ENCODE measurements at regions not wholly inside any gene's neighbourhood (a gene's known extent, or its start where the extent isn't known, plus 50 kb on each side); places are given as distances from the start of the nearest gene placed in this dataset.

- no peak for DNase-seq
These were observed 119.5 kb downstream of the GYPC start for GRCh38 chr2:126775300-126775985.

DNA sequence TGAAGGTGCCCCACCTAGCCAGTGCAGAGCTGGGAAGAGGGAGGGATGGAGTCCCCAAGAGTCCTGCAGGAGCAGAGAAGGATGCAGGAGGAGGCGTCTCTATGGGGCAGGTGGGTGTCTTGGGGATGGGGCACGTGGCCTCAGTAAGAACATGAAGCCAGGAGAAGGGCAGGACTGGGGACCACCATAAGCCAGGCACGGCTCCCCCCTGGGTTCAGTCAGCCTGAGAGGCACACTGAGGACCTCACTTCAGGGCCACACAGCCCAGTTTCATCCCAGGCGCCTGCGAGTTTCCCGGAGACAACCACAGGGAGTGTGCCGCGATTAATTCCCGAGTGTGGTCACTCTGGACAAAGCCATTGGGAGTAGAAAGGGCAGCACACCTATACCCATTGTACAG is 120.3 kb downstream of the GYPC start:
- no peak for DNase-seq

DNA sequence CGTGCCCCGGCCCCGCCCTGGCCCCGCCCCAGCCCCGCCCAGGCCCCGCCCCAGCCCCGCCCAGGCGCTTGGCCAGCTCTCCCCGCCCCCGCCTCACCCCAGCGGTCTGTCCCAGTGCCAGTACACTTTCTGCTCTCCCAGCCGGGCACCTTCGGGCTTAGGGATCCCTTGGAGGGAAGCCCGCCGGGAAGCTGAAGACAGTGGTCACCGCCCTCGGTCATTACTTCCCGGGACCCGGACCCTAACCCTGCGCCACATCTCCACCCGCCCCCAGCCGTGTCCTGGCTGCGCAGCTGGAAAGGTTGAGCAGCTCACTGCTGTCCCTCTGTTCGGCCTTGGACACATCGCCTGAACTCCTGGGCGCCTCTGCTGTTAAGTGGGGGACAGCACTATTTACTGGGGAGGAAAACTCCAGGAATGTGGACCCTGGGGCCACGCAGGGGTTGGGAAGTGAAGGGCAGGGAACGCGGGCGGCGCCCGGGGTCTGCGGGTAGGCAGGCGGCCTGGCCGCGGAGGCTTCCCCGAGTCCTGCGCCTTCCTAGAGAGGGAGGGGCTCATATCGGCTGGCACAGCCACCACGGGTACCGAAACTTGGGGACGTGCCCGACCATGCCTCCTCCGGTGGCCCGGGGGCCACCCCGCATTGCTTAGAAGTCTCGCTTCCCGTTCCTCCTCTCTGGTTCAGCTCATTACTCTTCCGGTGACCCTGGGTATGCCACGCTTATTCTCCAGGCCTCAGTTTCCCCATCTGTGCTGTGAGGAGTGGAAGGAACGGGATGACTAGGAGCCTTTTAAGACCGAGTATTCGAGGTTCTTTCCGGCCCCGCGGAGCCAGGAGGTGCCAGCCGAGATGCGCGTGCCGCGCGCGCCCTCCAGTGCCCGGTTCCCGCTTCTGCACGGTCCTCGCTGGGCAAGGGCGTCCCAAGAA is 121.0 kb downstream of the GYPC start:
- DNase-seq, result peak; percentile 79

GRCh38 chr2:126777620-126777978 is 121.1 kb upstream of the TEX51 start:
- no peak for DNase-seq

DNA sequence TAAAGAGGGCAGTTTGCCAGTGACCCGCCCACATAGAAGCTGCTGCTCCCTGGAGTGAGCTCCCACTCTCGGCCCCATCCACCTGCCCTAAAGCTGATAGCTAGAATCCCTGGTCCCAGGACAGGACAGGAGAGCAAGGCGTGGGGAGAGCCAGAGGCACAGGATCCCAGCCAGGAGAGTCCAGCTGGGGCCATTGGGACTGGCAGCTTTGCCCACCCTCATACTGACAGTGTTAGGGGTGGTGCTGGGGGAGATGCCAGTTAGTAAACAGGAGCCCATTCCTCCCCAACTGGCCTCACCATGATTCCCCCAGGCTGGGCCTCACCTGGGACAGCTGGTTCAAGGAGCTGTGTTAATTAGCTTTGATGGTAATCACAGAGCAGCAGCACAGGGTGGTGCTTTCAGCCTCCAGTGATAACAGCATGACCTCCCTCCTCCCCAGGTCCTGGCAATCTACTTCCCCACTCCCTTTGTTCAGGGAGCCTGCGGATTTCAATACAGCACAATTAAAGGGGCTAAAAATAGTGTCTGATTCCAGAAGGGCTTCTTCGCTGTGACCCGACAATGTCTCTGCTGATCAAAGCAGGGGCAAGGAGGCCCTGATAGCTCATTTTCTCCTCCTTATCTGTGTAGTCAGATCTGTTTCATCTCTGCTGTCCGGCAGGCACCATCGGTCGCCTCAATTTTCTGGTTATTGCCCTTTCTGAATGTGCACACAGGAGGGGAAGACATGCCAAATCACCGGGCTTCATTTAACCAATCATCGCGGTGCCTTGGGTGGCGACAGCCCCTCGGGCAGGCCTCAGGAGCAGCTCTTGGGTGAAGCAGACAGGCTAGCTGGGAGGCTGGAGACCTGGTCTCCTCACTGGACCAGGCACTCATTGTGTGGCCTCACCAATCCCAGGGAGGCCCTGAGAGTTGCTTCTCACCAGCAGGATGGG is 119.9 kb upstream of the TEX51 start:
- no peak for DNase-seq

DNA sequence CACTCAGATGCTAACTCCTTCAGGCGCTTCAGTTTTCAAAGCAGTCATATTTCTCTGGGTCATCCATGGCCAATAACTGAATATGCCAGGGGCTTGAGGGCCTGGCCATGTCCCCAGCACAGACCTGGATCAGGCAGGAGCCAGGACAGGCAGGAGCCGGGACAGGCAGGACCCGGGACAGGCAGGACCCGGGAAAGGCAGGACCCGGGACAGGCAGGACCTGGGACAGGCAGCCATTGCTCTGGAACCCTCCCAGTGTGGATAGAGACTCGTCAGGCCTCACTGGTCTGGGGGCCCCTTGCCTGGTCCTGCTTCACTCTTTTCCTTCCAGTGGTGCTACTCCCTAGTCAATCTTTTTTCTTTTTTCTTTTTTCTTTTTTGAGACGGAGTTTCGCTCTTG is 117.5 kb upstream of the TEX51 start:
- DNase-seq, result no peak

- DNase-seq, result no peak
These were observed 116.9 kb upstream of the TEX51 start for GRCh38 chr2:126781806-126782205.

GRCh38 chr2:126782648-126783047 is 116.0 kb upstream of the TEX51 start:
- DNase-seq, result no peak

GRCh38 chr2:126783341-126783740 is 115.3 kb upstream of the TEX51 start:
- no peak for DNase-seq

- no peak for DNase-seq
These were observed 114.6 kb upstream of the TEX51 start for GRCh38 chr2:126784045-126784444.

DNA sequence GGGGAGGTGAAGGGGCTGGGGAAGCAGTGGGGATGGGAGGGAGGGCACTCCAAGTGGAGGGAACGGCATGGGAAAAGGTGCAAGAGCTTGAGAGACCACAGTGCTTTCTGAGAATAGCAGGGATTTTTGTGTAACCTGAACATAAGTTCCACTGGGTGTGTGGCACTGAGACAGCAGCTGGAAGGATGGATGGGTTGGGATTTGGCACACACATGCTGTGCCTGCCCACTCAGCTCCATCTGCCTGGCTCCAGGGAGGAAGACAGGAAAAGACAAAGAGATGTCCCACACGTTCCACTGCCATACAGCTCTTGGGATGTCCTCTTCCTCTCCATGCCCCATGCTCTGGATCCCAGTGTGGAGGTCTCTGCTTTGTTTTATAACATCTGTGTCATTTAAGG is 114.1 kb upstream of the TEX51 start:
- no peak for DNase-seq

DNA sequence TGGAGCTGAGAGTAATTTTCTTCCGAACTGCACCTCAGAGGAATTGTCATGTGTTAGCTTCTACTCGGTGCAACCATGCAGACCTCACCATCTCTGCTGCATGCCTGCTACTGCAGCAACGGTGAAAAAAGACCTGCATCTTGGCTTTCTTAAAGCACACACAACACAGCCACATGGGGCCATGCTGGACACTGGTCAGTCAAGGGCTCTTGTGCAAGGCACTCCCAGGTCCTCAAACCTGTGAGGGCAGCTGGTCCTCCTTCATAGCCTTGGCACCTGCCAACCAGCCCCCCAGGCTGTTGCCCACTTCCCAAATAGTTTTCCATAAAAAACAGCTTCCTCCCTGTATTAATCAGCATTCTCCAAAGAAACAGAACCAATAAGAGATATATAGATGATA is 113.5 kb upstream of the TEX51 start:
- DNase-seq, result no peak

- DNase-seq, result no peak
These were observed 112.8 kb upstream of the TEX51 start for GRCh38 chr2:126785862-126786261.

DNA sequence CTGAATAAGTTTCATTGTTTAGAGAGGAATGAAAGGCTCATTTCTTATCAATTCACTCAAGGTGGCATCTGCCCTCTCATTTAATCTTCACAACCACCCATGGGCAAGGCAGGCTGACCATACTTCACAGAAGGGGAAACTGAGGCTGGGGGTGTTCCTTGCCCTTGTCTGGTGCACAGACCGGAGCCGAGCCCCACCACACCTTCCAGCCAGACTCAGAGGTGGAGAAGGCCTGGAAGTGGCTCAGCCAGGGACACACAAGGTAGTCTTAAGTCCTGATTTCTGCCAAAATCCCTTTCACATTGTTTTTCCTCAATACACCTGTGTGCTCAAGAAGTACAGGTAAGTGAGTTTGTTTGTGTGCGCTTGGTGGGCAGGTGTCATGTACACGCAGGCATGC is 111.9 kb upstream of the TEX51 start:
- DNase-seq, result no peak

- no peak for DNase-seq
These were observed 111.4 kb upstream of the TEX51 start for GRCh38 chr2:126787289-126787688.

DNA sequence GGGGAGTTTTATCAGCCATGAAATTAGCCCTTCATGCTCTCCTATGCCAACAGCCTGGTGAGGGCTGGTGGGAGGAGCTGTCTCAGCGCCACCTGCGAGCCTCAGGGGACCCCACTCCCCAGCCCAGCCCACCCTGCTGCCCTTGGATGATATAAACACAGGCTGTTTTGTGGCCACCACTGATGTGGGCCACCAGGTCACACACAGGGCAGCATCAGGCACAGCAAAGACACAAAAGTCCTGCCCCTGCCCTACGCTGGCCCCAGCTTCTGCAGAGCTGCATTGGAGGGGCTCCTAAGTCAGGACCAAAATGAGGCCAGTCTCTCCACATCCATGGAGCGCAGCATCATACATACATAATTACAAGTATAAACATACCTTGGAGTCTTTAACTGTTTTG is 110.6 kb upstream of the TEX51 start:
- DNase-seq, result no peak

DNA sequence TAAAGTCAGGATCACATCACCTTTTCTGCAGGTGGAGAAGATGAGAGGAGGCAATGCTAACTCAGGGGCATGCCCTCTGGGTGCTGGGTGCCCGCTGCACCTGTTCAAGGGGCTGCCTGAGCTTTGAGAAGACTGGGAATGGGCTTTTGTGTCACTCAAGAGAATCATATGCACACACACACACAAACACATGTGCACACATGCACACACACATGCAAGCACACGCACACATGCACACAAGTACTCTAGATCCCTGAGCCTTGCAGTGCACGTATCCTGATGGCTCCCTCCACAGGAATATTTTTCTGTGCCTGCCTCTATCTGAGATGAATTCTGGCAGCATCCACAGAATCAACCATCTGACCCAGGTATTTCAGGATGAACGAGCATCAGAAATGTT is 110.0 kb upstream of the TEX51 start:
- DNase-seq, result no peak

- DNase-seq, result no peak
These were observed 107.5 kb upstream of the TEX51 start for GRCh38 chr2:126790987-126791780.

- no peak for DNase-seq
These were observed 106.5 kb upstream of the TEX51 start for GRCh38 chr2:126792186-126792585.

- DNase-seq, result no peak
These were observed 105.7 kb upstream of the TEX51 start for GRCh38 chr2:126792993-126793392.

GRCh38 chr2:126793885-126794613 is 104.6 kb upstream of the TEX51 start:
- no peak for DNase-seq

DNA sequence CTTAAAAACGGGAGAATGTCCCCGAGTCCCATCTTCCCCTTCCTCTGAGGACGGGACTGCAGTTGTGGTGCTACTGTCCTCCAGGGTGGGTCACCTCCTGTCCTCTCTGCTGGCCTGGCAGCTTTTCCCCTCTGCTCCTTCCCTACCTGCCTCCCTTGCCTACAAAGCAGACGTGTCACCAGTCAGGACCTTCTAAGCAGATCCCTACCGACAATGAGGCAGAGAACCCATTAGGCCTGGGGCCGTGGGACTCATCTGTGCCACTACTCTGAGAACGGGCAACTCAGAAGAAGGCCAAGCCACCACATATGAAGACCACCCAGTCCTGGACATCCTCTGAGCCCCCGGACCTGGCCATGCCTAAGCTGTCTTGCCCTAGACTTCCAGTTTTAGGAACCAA is 103.0 kb upstream of the TEX51 start:
- no peak for DNase-seq

Data from activated CD4-positive, alpha-beta T cell treated with anti-CD3 and anti-CD28 coated beads, Interleukin-2, amount 50 U/mL, for 16 hours (primary cell).